22Rv1 (cell line): ENCODE measurements at regions not wholly inside any gene's neighbourhood (a gene's known extent, or its start where the extent isn't known, plus 50 kb on each side); places are given as distances from the start of the nearest gene placed in this dataset.

Experiments
- H3K27ac ChIP-seq: fragments of 450-650 bp; 2 replicates; pipeline ENCODE4 v1.5.1; 2017
- ZFX ChIP-seq: fragments of 450-650 bp; IDR thresholded peaks from 2 replicates; pipeline ENCODE4 v1.6.1; 2017; ENCODE audit warnings: antibody characterized with exemption, borderline replicate concordance
- TF ChIP-seq, protein P1 (sequence below): fragments of 450-650 bp; IDR thresholded peaks from 2 replicates; pipeline ENCODE4 v1.5.1; 2017; ENCODE audit warnings: mild to moderate bottlenecking

DNA sequence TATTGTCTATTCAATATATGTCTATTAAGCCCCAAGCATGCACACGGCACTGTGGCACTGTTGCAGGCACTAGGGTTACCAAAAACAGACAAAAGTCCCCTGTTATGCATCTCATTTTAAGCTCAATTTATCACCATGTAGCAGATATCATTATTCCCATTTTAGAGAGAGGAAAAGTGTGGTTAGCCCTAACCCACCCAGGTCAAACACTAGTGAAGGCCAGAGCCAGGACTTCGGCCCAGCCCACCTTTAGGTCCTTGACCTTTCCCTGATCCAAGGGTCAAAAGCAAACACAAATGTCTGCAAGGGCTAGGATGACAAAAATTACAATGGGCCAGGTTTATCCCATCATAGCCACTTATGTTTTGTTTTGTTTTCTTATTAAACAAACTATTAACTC is 130.3 kb upstream of the NUDT7 start:
- no peak for TF ChIP-seq ZFX
- TF ChIP-seq, protein P1, sequence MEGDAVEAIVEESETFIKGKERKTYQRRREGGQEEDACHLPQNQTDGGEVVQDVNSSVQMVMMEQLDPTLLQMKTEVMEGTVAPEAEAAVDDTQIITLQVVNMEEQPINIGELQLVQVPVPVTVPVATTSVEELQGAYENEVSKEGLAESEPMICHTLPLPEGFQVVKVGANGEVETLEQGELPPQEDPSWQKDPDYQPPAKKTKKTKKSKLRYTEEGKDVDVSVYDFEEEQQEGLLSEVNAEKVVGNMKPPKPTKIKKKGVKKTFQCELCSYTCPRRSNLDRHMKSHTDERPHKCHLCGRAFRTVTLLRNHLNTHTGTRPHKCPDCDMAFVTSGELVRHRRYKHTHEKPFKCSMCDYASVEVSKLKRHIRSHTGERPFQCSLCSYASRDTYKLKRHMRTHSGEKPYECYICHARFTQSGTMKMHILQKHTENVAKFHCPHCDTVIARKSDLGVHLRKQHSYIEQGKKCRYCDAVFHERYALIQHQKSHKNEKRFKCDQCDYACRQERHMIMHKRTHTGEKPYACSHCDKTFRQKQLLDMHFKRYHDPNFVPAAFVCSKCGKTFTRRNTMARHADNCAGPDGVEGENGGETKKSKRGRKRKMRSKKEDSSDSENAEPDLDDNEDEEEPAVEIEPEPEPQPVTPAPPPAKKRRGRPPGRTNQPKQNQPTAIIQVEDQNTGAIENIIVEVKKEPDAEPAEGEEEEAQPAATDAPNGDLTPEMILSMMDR, result no peak
- H3K27ac ChIP-seq, result no peak overlapping the region

- TF ChIP-seq, protein P1, result no peak
- TF ChIP-seq ZFX, result no peak
- no peak overlapping the region for H3K27ac ChIP-seq
Measured at GRCh38 chr16:77594057-77594456, 128.3 kb upstream of the NUDT7 start.

- H3K27ac ChIP-seq, result no peak overlapping the region
Measured at GRCh38 chr16:77594799-77595596, 127.3 kb upstream of the NUDT7 start.

DNA sequence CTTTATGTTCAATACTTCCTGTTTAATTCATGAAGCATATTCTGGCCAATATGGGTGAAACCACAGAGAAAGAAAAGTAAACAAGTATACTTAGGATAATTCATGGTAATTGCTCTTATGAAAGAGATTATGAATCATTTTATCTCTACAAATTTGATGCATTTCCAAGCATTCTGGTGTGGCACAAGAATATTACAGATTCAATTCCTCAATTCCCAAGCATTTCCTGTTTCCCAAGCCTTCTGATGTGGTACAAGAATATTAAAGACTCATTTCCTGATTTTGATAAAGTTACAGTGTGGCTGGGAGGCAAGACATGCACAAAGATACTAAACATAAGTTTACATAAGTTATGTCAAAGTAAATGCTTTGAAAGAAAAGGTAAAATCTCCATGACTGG is 126.1 kb upstream of the NUDT7 start:
- no peak overlapping the region for H3K27ac ChIP-seq
- TF ChIP-seq, protein P1, result no peak
- TF ChIP-seq ZFX, result no peak

More at GRCh38 chr16:77594799-77595596, 127.3 kb upstream of the NUDT7 start:
- no peak for TF ChIP-seq ZFX
- TF ChIP-seq, protein P1, result no peak

- no peak overlapping the region for H3K27ac ChIP-seq
- TF ChIP-seq, protein P1, result peak; percentile 97
- no peak for TF ChIP-seq ZFX
Measured at GRCh38 chr16:77599793-77600415, 122.4 kb upstream of the NUDT7 start.

DNA sequence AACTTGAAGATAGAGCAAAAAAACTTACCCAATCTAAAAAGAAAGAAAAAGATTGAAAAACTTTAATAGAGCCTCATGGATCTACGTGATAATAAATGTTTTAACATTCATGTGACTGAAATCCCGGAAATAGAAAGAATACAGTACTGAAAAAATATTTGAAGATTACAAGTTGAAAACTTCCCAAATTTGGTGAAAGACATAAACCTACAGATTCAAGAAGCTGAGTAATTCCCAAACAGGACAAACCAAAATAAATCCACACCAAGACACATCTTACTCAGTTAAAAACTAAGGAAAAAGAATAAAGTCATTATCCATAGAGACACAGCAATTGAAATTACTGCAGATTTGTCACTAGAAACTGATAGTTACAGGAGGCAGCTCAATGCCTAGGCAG is 121.8 kb upstream of the NUDT7 start:
- TF ChIP-seq, protein P1, result no peak
- TF ChIP-seq ZFX, result no peak
- no peak overlapping the region for H3K27ac ChIP-seq

- TF ChIP-seq, protein P1, result no peak
- no peak for TF ChIP-seq ZFX
- no peak overlapping the region for H3K27ac ChIP-seq
Measured at GRCh38 chr16:77603656-77604055, 118.7 kb upstream of the NUDT7 start.
